BJ (cell line): ENCODE measurements at regions not wholly inside any gene's neighbourhood (a gene's known extent, or its start where the extent isn't known, plus 50 kb on each side); places are given as distances from the start of the nearest gene placed in this dataset.

Source experiments
- CTCF ChIA-PET: fragments of 350-600 bp; formaldehyde crosslinking; extraction: SDS; loops from one replicate; lab custom pipeline; 2021; ENCODE audit warnings: antibody characterized with exemption, inconsistent platforms; lab: Yijun Ruan, JAX
- POLR2A ChIA-PET: fragments of 300-600 bp; sonication (Branson Sonifier 250); formaldehyde crosslinking; extraction: SDS; loops from one replicate; lab custom pipeline; 2021; ENCODE audit warnings: antibody characterized with exemption; lab: Charles Lee
- DNase-seq: peaks from one replicate; pipeline ENCODE4 v3.0.0-alpha.2; 2011; ENCODE audit warnings: low read depth
- H3K27me3 ChIP-seq: 2 replicates; pipeline ENCODE4 v1.6.0; 2011; ENCODE audit warnings: low read length; ENCODE audit not compliant: control insufficient read depth, insufficient read depth
- H3K36me3 ChIP-seq: 2 replicates; pipeline ENCODE4 v1.5.1; 2011; ENCODE audit warnings: low read length; ENCODE audit not compliant: control insufficient read depth, insufficient read depth
- H3K4me3 ChIP-seq: 2 replicates; pipeline ENCODE4 v1.5.1; 2011; ENCODE audit warnings: low read depth, mild to moderate bottlenecking, control low read depth, low read length
- TF ChIP-seq, protein P1 (sequence below): IDR thresholded peaks from 2 replicates; pipeline ENCODE4 v1.5.1; 2011; ENCODE audit warnings: low read depth, mild to moderate bottlenecking, control low read depth, inconsistent platforms, low read length, moderate library complexity; ENCODE audit not compliant: insufficient read depth

DNA sequence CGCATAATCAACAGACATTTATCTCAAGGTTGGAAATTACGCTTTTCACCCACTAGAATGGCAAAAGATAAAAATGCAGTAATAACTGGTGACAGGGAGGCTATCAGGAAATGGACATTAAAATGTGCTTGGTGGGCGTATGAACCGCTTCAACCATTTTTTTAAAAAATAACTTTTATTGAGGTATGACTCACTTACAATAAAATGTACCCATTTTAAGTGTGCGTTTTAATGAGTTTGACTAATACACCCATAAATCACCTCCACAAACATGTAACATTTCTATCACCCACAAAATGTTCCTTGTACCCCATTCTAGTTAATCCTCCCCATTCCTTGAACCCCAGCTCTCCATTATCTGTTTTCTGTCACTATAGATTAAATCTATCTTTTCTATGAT is 96.8 kb downstream of the IYD start:
- TF ChIP-seq, protein P1, sequence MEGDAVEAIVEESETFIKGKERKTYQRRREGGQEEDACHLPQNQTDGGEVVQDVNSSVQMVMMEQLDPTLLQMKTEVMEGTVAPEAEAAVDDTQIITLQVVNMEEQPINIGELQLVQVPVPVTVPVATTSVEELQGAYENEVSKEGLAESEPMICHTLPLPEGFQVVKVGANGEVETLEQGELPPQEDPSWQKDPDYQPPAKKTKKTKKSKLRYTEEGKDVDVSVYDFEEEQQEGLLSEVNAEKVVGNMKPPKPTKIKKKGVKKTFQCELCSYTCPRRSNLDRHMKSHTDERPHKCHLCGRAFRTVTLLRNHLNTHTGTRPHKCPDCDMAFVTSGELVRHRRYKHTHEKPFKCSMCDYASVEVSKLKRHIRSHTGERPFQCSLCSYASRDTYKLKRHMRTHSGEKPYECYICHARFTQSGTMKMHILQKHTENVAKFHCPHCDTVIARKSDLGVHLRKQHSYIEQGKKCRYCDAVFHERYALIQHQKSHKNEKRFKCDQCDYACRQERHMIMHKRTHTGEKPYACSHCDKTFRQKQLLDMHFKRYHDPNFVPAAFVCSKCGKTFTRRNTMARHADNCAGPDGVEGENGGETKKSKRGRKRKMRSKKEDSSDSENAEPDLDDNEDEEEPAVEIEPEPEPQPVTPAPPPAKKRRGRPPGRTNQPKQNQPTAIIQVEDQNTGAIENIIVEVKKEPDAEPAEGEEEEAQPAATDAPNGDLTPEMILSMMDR, result no peak
- no peak overlapping the region for H3K4me3 ChIP-seq
- POLR2A ChIA-PET, result no interaction called here
- no peak for DNase-seq
- CTCF ChIA-PET, result no interaction called here
- no peaks in the 10 kb centered on the region; the same call in 1 of the 2 replicates for H3K27me3 ChIP-seq
- no peaks in the 10 kb centered on the region for H3K36me3 ChIP-seq

DNA sequence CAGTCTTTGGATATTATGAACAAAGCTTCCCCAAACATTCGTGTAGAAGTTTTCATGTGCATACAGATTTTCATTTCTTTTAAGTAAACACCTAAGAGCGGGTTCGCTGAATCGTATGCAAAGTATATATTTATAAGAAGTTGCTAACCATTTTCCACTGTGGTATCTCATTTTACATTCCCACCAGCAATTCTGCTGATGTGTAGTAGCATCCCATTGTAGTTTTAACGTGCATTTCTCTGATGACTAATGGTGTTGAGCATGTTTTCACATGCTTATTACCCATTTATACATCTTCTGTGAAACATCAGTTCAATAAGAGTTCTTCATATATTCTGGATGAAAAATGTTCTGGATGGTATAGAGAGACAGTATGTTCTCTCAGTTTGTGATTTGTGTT is 97.4 kb downstream of the IYD start:
- no peaks in the 10 kb centered on the region for H3K36me3 ChIP-seq
- ChIA-PET CTCF (no interaction called here), POLR2A (no interaction called here)
- H3K4me3 ChIP-seq, result no peak overlapping the region
- no peaks in the 10 kb centered on the region; the same call in 1 of the 2 replicates for H3K27me3 ChIP-seq
- TF ChIP-seq, protein P1, result no peak
- no peak for DNase-seq

DNA sequence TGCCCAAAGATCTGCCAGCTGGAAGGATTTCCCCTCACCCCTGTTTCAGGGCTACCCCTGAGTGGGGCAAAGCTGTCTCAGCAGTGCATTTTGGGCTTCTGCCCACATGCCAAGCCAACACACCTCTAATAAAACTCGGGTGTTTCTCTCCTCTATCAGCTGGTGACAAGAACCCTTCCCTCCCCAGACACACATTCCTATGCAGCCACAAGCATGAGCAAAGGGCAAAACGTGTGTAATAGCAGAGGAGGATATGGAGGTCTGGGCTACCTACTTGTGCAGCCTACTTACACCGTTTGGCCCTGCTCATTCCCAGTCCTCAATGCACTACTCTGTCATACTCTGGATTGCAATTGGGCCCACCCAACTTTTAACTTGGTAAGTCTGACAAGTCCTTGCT is 101.3 kb downstream of the IYD start:
- Histone ChIP-seq H3K4me3 (no peak overlapping the region), H3K36me3 (no peaks in the 10 kb centered on the region), H3K27me3 (no peaks in the 10 kb centered on the region)
- ChIA-PET POLR2A (no interaction called here), CTCF (no interaction called here)
- DNase-seq, result no peak
- TF ChIP-seq, protein P1, result no peak

DNA sequence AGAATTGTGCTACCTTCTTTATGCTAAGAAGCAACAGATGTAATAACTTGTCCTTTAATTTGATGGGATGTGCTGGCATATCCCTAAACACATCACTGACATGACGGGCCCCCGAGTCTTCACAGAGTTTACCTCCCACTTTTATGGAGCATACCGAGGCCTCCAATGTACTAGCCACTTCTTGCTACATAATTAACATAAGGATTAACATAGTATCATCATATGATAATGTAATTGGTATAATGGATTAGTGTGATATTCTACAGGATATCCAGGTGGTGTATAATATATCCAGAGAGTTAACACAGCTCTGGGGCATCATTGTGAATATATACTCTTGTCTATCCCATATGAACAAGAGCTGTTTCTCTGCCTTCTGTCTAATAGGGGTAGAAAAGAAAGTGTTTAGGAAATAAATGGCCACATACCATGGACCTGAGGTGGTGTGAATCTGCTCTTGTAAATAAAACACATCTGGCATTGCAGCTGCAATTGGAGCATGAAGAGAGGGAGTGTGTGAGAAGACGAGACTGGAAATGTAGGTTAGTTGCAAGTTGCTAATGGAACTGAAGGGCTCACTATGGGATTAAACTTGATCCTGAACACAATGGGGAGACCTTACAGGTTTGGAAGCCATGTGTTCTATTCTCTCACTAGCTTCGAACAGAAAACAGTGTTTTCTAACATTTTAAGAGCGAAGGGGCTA is 102.3 kb downstream of the IYD start:
- no peak for DNase-seq
- ChIA-PET POLR2A (no interaction called here), CTCF (no interaction called here)
- Histone ChIP-seq H3K36me3 (no peaks in the 10 kb centered on the region), H3K4me3 (no peak overlapping the region), H3K27me3 (no peaks in the 10 kb centered on the region)
- TF ChIP-seq, protein P1, result no peak

DNA sequence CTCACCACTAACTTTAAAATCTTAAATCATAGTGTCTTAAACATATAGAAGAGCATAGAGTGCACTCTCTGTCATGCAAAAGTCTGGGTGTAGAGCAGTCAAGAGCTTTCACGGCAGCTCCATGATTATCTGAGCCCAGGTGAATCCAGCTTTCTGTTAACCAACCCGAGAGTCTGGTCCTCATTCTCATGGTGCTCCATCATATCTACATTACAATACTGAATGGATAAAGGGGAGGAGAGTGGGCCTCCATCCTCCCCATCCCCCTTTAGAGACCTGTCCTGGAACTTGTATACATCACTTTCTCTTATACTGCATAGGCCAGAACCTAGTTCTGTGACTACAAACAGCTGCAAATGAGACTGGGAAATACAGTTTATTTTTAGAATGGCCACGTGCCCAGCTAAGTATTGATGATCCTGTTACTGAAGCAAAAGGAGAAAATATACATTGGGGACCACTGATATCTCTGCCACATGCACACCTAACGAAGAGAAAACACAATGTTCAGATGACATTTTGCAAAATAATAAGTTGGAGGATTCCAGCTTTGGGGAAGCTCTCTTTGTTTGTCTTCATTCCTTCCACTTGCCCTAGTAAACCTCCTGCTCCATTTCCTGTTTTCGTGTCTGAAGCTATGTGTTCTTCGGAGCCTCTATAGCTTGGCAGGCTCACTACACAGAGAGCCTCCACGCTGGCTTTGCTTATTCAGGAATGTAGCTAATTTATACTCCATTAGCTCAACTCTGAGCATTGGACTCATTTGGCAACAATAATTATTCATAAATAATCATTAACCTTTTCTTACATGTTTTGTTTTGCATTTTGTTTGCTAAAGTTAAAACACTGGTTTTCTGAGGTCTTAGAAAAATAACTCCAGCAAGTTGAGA is 110.1 kb downstream of the IYD start:
- DNase-seq, result no peak
- TF ChIP-seq, protein P1, result no peak
- Histone ChIP-seq H3K4me3 (no peak overlapping the region), H3K36me3 (no peaks in the 10 kb centered on the region), H3K27me3 (no peaks in the 10 kb centered on the region)
- CTCF ChIA-PET, result interaction anchor here (0.6 kb wide), 1 partner anchor 234 kb away, joined by 3 read pairs; no protein-coding TSS in a partner anchor
- POLR2A ChIA-PET, result no interaction called here
